SK-N-MC (cell line): ENCODE measurements at regions not wholly inside any gene's neighbourhood (a gene's known extent, or its start where the extent isn't known, plus 50 kb on each side); places are given as distances from the start of the nearest gene placed in this dataset.

Experiments
- DNase-seq: peaks from one replicate; pipeline ENCODE4 v3.0.0-alpha.2; 2011; ENCODE audit warnings: low read depth, low spot score
- H3K27ac ChIP-seq: fragments of 200-600 bp; sonication (generic); 2 replicates; pipeline ENCODE4 v1.5.1; 2016; ENCODE audit warnings: mixed run types
- H3K36me3 ChIP-seq: fragments of 200-600 bp; sonication (generic); 2 replicates; pipeline ENCODE4 v1.6.1; 2017; ENCODE audit warnings: antibody characterized with exemption, low read length, mixed read lengths; ENCODE audit not compliant: insufficient read depth
- H3K4me3 ChIP-seq: fragments of 200-600 bp; sonication (generic); 2 replicates; pipeline ENCODE4 v1.5.1; 2016
- H3K9ac ChIP-seq: fragments of 200-600 bp; sonication (generic); 2 replicates; pipeline ENCODE4 v1.8.0; 2017; ENCODE audit warnings: mixed run types, mixed read lengths; ENCODE audit not compliant: insufficient read length
- H3K9me3 ChIP-seq: fragments of 200-600 bp; sonication (generic); 2 replicates; pipeline ENCODE4 v1.6.1; 2017; ENCODE audit warnings: low read depth, mild to moderate bottlenecking, antibody characterized with exemption, low read length, moderate library complexity, mixed read lengths
- EZH2 ChIP-seq: fragments of 200-600 bp; sonication (generic); IDR thresholded peaks from one replicate; pipeline ENCODE4 v1.6.1; 2017; ENCODE audit warnings: antibody characterized with exemption
- FOXP2 ChIP-seq: optimal IDR thresholded peaks from 2 replicates; pipeline ENCODE3; 2011; ENCODE audit warnings: mild to moderate bottlenecking, moderate library complexity; ENCODE audit not compliant: insufficient read depth; ENCODE audit errors: extremely low read length, control extremely low read depth
- POLR2AphosphoS5 ChIP-seq: IDR thresholded peaks from 2 replicates; pipeline ENCODE4 v1.6.1; 2012; ENCODE audit warnings: mild to moderate bottlenecking, low read depth, low read length, borderline replicate concordance

DNA sequence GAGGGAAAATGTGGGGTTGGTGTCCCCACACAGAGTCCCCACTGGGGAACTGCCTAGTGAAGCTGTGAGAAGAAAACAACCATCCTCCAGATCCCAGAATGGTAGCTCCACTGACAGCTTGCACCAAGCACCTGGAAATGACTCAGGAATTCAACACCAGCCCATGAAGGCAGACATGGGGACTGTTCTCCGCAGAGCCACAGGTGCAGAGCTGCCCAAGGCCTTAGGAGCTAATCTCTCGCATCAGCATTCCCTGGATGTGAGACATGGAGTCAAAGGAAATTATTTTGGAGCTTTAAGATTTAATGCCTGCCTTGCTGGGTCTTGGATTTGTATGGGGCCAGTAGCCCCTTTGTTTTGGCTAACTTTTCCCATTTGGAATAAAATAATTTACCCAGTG is 367.9 kb downstream of the FAM133A start:
- H3K9me3 ChIP-seq: no peaks in the 10 kb centered on the region
- TF ChIP-seq POLR2AphosphoS5 (no peak), EZH2 (no peak), FOXP2 (no peak)
- no peak overlapping the region for H3K27ac ChIP-seq
- H3K36me3 ChIP-seq: no peaks in the 10 kb centered on the region
- no peak overlapping the region for H3K4me3 ChIP-seq
- no peak overlapping the region for H3K9ac ChIP-seq
- DNase-seq: no peak

GRCh38 chrX:94045724-94046123 is 371.7 kb downstream of the FAM133A start:
- Histone ChIP-seq H3K36me3 (no peaks in the 10 kb centered on the region), H3K4me3 (no peak overlapping the region)
- no peak for TF ChIP-seq FOXP2
- no peak for TF ChIP-seq POLR2AphosphoS5
- TF ChIP-seq EZH2: no peak

GRCh38 chrX:94051926-94052325 is 377.9 kb downstream of the FAM133A start:
- Histone ChIP-seq H3K9me3 (no peaks in the 10 kb centered on the region), H3K4me3 (no peak overlapping the region), H3K36me3 (no peaks in the 10 kb centered on the region), H3K9ac (no peak overlapping the region), H3K27ac (no peak overlapping the region)
- DNase-seq: no peak
- TF ChIP-seq EZH2 (no peak), FOXP2 (no peak), POLR2AphosphoS5 (no peak)

More at GRCh38 chrX:94045724-94046123, 371.7 kb downstream of the FAM133A start:
- H3K9me3 ChIP-seq: no peaks in the 10 kb centered on the region
- H3K9ac ChIP-seq: no peak overlapping the region
- no peak for DNase-seq
- no peak overlapping the region for H3K27ac ChIP-seq

GRCh38 chrX:94053575-94053974 is 379.6 kb downstream of the FAM133A start:
- no peak overlapping the region for H3K9ac ChIP-seq
- H3K9me3 ChIP-seq: no peaks in the 10 kb centered on the region
- H3K4me3 ChIP-seq: no peak overlapping the region
- DNase-seq: no peak
- no peaks in the 10 kb centered on the region for H3K36me3 ChIP-seq
- no peak overlapping the region for H3K27ac ChIP-seq
- no peak for TF ChIP-seq EZH2
- TF ChIP-seq POLR2AphosphoS5: no peak
- no peak for TF ChIP-seq FOXP2

DNA sequence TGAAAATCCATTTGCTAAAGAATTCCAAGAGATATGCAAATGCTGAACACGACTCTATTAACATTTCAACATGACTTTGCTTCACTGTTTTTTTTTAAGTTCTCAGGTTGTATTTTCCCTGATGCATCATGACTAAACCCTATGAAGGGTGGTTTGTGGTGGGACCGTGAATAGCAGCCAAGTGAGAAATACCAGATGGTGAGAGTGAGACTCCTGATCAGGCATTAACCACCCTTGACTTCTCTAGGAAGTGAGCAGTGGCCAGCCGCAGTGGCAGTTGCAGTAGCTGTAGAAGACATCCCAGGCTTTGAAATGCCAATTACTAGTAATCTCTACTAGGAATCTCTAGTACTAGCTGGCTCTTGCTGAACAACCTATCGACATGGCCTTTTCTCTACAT is 383.4 kb downstream of the FAM133A start:
- no peak for TF ChIP-seq EZH2
- TF ChIP-seq FOXP2: no peak
- no peak for TF ChIP-seq POLR2AphosphoS5
- H3K36me3 ChIP-seq: no peaks in the 10 kb centered on the region
- no peaks in the 10 kb centered on the region for H3K9me3 ChIP-seq
- no peak overlapping the region for H3K4me3 ChIP-seq
- no peak for DNase-seq
- no peak overlapping the region for H3K27ac ChIP-seq
- no peak overlapping the region for H3K9ac ChIP-seq

GRCh38 chrX:94058728-94059382 is 384.8 kb downstream of the FAM133A start:
- peak overlapping the region; percentile 60 for H3K4me3 ChIP-seq
- H3K36me3 ChIP-seq: no peaks in the 10 kb centered on the region
- H3K9ac ChIP-seq: no peak overlapping the region
- H3K27ac ChIP-seq: no peak overlapping the region
- TF ChIP-seq FOXP2 (no peak), EZH2 (no peak), POLR2AphosphoS5 (no peak)
- no peaks in the 10 kb centered on the region for H3K9me3 ChIP-seq
- DNase-seq: no peak

- DNase-seq: no peak
- TF ChIP-seq POLR2AphosphoS5 (no peak), FOXP2 (no peak), EZH2 (no peak)
- no peak overlapping the region for H3K4me3 ChIP-seq
Observed at GRCh38 chrX:94065091-94065490, 391.1 kb downstream of the FAM133A start.

DNA sequence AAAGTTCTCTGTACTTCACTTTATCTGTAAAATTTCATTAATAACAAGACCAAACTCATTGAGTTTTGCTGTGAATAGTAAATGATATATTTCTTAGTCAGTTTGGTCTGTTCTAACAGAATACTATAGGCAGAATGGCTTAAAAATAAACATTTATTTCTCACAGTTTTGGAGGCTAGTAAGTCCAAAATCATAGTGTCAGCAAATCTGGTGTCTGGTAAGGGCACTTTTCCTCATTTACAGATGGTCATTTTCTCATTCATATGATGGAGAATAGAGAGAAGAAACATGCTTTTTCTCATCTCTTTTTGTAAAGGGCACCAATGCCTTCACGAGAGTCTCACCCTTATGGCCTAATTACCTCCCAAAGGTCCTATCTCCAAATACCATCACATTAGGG is 415.1 kb downstream of the FAM133A start:
- Histone ChIP-seq H3K9ac (no peak overlapping the region), H3K4me3 (no peak overlapping the region), H3K36me3 (no peaks in the 10 kb centered on the region), H3K27ac (no peak overlapping the region), H3K9me3 (no peaks in the 10 kb centered on the region)
- DNase-seq: no peak
- TF ChIP-seq EZH2: no peak
- TF ChIP-seq POLR2AphosphoS5: no peak
- no peak for TF ChIP-seq FOXP2

More at GRCh38 chrX:94065091-94065490, 391.1 kb downstream of the FAM133A start:
- Histone ChIP-seq H3K27ac (no peak overlapping the region), H3K9me3 (no peaks in the 10 kb centered on the region), H3K36me3 (no peaks in the 10 kb centered on the region), H3K9ac (no peak overlapping the region)

DNA sequence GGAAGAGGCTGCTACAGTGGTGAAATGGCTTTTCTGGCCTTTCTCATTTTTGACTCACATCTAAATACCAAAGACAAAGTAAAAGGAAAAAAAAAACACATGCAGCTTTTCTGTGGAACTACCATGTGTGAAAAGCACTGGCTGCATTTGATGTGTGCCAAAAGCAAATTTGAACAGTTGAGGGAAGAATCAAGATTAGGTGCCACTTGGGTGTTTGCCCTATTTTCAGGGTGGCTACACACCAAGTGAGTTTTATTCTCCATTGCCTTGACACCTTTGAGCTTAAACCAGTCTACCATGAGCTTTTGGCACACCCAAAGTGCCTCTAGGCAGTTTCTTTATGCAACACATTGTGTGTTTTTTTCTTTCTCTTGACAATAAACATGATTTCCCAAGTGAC is 423.9 kb downstream of the FAM133A start:
- no peak overlapping the region for H3K9ac ChIP-seq
- no peak for DNase-seq
- no peak for TF ChIP-seq FOXP2
- no peak for TF ChIP-seq EZH2
- no peak for TF ChIP-seq POLR2AphosphoS5
- no peaks in the 10 kb centered on the region for H3K36me3 ChIP-seq
- H3K4me3 ChIP-seq: no peak overlapping the region
- H3K27ac ChIP-seq: no peak overlapping the region
- H3K9me3 ChIP-seq: no peaks in the 10 kb centered on the region
